ENCODE measurements at regions not wholly inside any gene's neighbourhood (a gene's known extent, or its start where the extent isn't known, plus 50 kb on each side); places are given as distances from the start of the nearest gene placed in this dataset.
"Not testable (repeated sequence)": the region's sequence is repeated elsewhere in the genome, so short reads cannot be mapped to it uniquely, and the experiment has no call there.

GRCh38 chr7:145916776-145917175 is 199.8 kb upstream of the CNTNAP2 start:
- DNase-seq = no peak

- no peak for DNase-seq
Measured at GRCh38 chr7:145915679-145916078, 200.9 kb upstream of the CNTNAP2 start.

- no peak for DNase-seq
Measured at GRCh38 chr7:145909991-145910513, 206.5 kb upstream of the CNTNAP2 start.

- no peak for DNase-seq
Measured at GRCh38 chr7:145903658-145904057, 212.9 kb upstream of the CNTNAP2 start.

GRCh38 chr7:145902123-145902522 is 214.5 kb upstream of the CNTNAP2 start:
- DNase-seq = no peak

GRCh38 chr7:145899938-145900337 is 216.7 kb upstream of the CNTNAP2 start:
- DNase-seq = no peak

- no peak for DNase-seq
Measured at GRCh38 chr7:145893925-145894535, 222.6 kb upstream of the CNTNAP2 start.

GRCh38 chr7:145884716-145885514 is 231.7 kb upstream of the CNTNAP2 start:
- no peak for DNase-seq

- DNase-seq = no peak
Measured at GRCh38 chr7:145876376-145876775, 240.2 kb upstream of the CNTNAP2 start.

- no peak for DNase-seq
Measured at GRCh38 chr7:145875267-145875666, 241.3 kb upstream of the CNTNAP2 start.

- no peak for DNase-seq
Measured at GRCh38 chr7:145868935-145869334, 247.7 kb upstream of the CNTNAP2 start.

GRCh38 chr7:145862212-145862611 is 254.4 kb upstream of the CNTNAP2 start:
- DNase-seq = no peak

- DNase-seq = no peak
Measured at GRCh38 chr7:145860809-145861208, 255.8 kb upstream of the CNTNAP2 start.

- DNase-seq = no peak
Measured at GRCh38 chr7:145850636-145851035, 266.0 kb upstream of the CNTNAP2 start.

GRCh38 chr7:145848691-145849090 is 267.9 kb upstream of the CNTNAP2 start:
- no peak for DNase-seq

- DNase-seq = no peak
Measured at GRCh38 chr7:145845345-145845744, 271.3 kb upstream of the CNTNAP2 start.

GRCh38 chr7:145839814-145840213 is 276.8 kb upstream of the CNTNAP2 start:
- DNase-seq = no peak

- DNase-seq = no peak
Measured at GRCh38 chr7:145831616-145832206, 284.9 kb upstream of the CNTNAP2 start.

GRCh38 chr7:145817687-145818086 is 298.9 kb upstream of the CNTNAP2 start:
- DNase-seq = no peak

GRCh38 chr7:145812218-145812617 is 304.4 kb upstream of the CNTNAP2 start:
- DNase-seq = no peak

- DNase-seq = not testable (repeated sequence)
Measured at GRCh38 chr7:145805496-145805895, 311.1 kb upstream of the CNTNAP2 start.

GRCh38 chr7:145797507-145797906 is 319.1 kb upstream of the CNTNAP2 start:
- no peak for DNase-seq

- DNase-seq = no peak
Measured at GRCh38 chr7:145795132-145795531, 321.5 kb upstream of the CNTNAP2 start.
